ENCODE measurements at regions not wholly inside any gene's neighbourhood (a gene's known extent, or its start where the extent isn't known, plus 50 kb on each side); places are given as distances from the start of the nearest gene placed in this dataset.
"Not testable (repeated sequence)": the region's sequence is repeated elsewhere in the genome, so short reads cannot be mapped to it uniquely, and the experiment has no call there.

- DNase-seq, result no peak
Observed at GRCh38 chr16:77064037-77064436, 127.0 kb upstream of the MON1B start.

GRCh38 chr16:77066896-77067496 is 124.0 kb upstream of the MON1B start:
- no peak for DNase-seq

GRCh38 chr16:77067900-77068299 is 123.1 kb upstream of the MON1B start:
- no peak for DNase-seq

GRCh38 chr16:77068402-77068801 is 122.6 kb upstream of the MON1B start:
- no peak for DNase-seq

GRCh38 chr16:77069929-77070328 is 121.1 kb upstream of the MON1B start:
- no peak for DNase-seq

DNA sequence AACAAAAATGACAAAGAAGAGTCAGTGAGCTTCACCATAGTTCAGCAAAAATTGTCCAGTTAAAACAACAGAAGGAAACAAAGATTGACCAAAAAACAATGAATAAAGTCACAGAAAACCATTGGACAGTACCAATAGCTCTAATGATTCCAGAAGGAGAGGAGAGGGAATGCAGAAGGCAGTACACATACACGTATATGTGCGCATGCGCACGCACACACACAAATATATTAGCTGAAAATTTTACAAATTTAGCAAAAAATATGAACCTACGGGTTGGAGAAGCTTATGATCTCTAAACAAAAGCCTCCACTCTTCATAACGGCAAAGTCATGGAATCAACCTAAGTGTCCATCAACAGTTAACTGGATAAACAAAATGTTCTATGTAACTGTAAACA is 120.3 kb upstream of the MON1B start:
- no peak for DNase-seq

GRCh38 chr16:77076839-77077238 is 114.2 kb upstream of the MON1B start:
- DNase-seq, result no peak

DNA sequence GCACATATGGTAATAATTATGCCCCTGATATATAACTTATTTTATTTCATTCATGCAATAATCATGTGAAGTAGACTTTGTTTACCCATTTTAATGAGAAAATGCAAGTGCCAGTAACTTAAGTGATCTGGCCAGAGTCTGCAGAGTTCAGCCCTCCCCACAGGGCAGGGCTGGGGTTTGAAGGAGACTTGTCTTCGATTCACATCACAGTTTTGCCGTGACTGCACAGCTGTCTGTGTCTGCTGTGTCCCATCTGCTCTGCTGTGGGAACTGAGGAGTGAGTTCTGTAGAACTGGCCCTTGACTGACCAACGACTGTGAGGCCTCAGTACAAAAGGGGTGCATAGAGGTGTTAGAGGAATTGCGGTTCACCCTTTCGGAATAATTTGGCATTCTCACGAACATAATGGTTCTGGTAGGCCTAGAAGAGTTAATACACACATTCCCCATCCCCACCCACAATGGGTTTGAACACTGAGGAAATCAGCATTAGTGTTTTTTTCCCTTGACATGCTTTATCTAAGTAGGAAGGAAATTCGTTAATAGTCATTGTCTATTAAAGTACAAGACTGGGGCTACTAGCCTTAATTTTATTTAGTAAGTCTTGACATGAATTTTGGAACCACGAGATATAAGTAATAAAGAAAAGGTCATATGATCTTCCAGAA is 113.6 kb upstream of the MON1B start:
- DNase-seq, result no peak

GRCh38 chr16:77085981-77086380 is 105.0 kb upstream of the MON1B start:
- peak; percentile 37 to 63 (median 41) for DNase-seq

- DNase-seq, result no peak
Observed at GRCh38 chr16:77090062-77090461, 100.9 kb upstream of the MON1B start.

- no peak for DNase-seq
Observed at GRCh38 chr16:77093309-77093708, 97.7 kb upstream of the MON1B start.

DNA sequence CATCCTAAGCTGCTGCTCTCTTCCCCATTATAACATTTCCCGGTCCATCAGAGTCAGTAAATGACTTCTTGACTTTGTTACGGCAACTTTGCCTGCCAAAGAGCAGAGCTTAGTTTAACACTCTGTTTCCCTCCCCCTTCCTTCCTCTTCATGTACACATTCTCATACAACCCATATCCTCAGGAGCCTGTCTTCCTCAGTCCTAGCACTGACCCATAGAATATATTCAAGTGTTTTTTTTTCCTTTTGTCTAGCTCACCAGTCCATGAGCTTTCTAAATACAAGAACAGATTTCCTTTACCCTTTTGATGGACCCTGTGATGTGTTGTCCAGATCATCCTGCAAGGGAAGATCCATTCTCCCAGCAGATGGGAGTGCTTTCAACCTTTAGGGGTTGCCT is 97.0 kb upstream of the MON1B start:
- no peak for DNase-seq

GRCh38 chr16:77111056-77111565 is 79.9 kb upstream of the MON1B start:
- no peak for DNase-seq

- DNase-seq, result no peak
Observed at GRCh38 chr16:77112746-77113145, 78.2 kb upstream of the MON1B start.

GRCh38 chr16:77113835-77114234 is 77.2 kb upstream of the MON1B start:
- peak; percentile 23 to 77 (median 74) for DNase-seq

GRCh38 chr16:77114361-77114760 is 76.6 kb upstream of the MON1B start:
- not testable (repeated sequence) for DNase-seq

GRCh38 chr16:77116856-77117255 is 74.1 kb upstream of the MON1B start:
- no peak for DNase-seq

DNA sequence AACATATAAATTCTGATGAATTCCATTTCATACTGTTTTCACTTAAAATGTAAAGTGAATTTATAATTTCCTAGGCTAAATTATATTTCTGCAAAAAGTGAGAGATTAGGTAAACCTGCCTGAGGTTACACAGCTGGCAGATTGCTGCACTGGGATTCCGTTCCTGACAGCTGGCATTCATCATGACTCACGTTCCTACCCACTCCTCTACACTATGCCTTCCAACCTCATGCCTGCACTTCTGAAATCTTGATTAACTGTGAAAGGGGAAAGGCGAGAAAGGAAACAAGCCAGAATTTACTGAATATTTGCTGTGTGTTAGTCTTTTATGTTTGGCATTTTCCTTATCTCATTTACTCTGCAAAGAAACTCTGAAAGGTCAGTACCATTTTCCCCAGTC is 73.3 kb upstream of the MON1B start:
- no peak for DNase-seq

GRCh38 chr16:77131398-77131797 is 59.6 kb upstream of the MON1B start:
- no peak for DNase-seq

DNA sequence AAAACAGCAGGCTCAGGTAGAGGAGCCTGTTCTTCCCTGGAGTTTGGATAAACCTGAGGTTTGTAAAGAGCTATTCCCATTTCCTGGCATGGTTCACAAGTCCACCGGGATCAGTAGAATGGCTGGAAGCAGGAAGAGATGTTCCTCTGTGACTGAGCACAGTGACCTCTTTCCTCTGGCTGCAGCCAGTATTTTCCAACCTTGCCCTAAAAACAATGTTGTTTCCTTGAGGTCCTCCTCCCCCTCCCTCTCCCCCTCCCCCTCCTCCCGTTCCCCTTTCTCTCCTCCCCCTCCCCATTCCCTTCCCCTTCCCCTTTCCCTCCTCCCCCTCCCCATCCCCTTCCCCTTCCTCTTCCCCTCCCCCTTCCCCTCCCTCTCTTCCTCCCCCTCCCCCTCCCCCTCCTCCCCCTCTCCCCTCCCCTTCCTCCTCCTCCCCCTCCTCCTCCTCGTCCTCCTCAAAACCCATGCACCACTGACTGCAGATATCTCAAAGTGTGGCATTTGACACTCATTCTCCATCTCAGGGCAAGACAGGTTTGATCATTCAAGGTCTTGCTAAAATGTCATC is 58.9 kb upstream of the MON1B start:
- no peak for DNase-seq

DNA sequence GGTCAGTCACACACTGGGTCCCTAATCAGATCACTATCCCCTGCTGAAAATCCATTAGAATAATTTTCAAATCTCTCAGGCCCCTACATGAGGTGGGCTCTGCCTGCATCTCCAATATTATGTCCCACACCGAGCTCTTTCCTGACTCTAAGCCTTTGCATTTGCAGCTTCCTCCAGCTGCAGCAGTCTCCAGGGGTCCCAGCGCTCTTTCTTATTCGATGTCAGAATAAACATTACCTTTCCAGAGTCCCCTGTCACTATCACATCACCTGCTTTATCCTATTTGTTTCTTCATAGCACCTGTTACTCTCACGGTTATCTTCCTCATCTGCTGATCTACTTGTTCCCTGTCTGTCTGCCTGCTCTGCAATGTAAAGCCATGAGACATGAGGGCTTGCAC is 57.3 kb upstream of the MON1B start:
- no peak for DNase-seq

- no peak for DNase-seq
Observed at GRCh38 chr16:77137045-77137444, 53.9 kb upstream of the MON1B start.

Data from muscle of back (tissue), 3 donors.